C4-2B (cell line): ENCODE measurements at regions not wholly inside any gene's neighbourhood (a gene's known extent, or its start where the extent isn't known, plus 50 kb on each side); places are given as distances from the start of the nearest gene placed in this dataset.

ENCODE experiments used
- CTCF ChIP-seq: fragments of 450-650 bp; conservative IDR thresholded peaks from 2 replicates; pipeline ENCODE4 v1.5.1; 2017; ENCODE audit warnings: mild to moderate bottlenecking
- ZFX ChIP-seq: fragments of 450-650 bp; IDR thresholded peaks from 2 replicates; pipeline ENCODE4 v1.6.1; 2017

GRCh38 chr6:68544450-68544849 is 90.6 kb upstream of the ADGRB3 start:
- no peak for TF ChIP-seq CTCF
- no peak for TF ChIP-seq ZFX
